ENCODE measurements at regions not wholly inside any gene's neighbourhood (a gene's known extent, or its start where the extent isn't known, plus 50 kb on each side); places are given as distances from the start of the nearest gene placed in this dataset.

DNA sequence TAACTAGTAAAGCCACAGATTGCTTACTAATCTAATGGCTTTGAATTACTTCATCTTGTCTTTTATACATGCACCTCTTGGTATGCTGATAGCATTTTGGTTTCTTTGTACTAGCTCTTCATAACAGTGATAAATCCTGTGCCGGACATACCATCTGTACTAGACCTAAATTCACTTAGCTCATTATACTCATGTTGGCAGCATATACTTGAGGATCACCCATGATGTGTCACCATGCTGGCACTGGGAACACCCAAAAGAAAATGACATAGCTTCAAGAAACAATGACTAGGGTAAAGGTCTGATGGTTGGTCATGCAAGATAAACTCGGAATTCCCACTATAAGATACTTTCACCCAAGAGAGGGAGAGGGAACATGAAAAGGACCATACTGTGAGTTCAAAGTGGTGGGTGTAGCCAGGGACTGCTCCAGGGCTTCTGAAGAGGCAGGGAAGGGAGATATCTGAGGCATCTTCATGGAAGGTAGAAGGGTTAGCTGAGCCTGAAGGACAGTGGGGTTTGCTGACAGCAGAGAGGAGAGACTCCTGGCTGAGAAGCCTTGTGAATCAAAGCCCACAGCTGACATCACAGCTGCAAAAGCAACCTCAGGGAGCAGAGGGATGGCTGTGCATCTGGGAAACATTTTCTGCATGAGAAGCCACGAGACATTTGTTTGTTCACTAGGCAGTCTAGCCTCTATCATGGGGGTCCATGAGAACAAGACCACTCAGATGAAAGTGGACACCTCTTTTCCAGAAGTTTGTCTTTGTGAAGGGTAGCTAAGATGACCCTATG is 314.2 kb downstream of the RAB28 start:
- H3K4me3 ChIP-seq (ENCODE audit: low read depth, low read length), result no peak overlapping the region
- DNase-seq (ENCODE audit: low read depth), result no peak
- TF ChIP-seq, protein P1, sequence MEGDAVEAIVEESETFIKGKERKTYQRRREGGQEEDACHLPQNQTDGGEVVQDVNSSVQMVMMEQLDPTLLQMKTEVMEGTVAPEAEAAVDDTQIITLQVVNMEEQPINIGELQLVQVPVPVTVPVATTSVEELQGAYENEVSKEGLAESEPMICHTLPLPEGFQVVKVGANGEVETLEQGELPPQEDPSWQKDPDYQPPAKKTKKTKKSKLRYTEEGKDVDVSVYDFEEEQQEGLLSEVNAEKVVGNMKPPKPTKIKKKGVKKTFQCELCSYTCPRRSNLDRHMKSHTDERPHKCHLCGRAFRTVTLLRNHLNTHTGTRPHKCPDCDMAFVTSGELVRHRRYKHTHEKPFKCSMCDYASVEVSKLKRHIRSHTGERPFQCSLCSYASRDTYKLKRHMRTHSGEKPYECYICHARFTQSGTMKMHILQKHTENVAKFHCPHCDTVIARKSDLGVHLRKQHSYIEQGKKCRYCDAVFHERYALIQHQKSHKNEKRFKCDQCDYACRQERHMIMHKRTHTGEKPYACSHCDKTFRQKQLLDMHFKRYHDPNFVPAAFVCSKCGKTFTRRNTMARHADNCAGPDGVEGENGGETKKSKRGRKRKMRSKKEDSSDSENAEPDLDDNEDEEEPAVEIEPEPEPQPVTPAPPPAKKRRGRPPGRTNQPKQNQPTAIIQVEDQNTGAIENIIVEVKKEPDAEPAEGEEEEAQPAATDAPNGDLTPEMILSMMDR (conservative IDR thresholded peaks at IDR 0.05; ENCODE audit: low read depth, low read length), result no peak

DNA sequence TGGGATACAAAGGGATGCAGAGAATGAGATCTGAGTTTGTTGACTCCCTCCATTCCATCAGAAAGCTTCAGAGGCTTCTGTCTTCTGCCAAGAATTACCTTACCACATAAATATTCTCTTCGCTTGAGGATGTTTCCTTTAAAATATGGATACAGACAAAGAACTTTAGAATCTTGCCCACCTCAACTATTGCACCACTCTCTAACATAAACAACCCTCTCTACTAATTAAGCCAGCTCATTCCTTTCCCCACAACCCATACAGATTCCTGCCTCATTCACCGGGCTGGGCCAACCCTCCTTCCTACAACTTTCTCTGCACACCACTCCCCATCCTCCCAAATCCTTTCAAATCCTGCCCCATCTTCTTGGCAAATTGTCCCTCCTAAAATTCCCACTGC is 315.8 kb downstream of the RAB28 start:
- no peak overlapping the region for H3K4me3 ChIP-seq (ENCODE audit: low read depth, low read length)
- no peak for DNase-seq (ENCODE audit: low read depth)
- TF ChIP-seq, protein P1 (conservative IDR thresholded peaks at IDR 0.05; ENCODE audit: low read depth, low read length), result no peak

DNA sequence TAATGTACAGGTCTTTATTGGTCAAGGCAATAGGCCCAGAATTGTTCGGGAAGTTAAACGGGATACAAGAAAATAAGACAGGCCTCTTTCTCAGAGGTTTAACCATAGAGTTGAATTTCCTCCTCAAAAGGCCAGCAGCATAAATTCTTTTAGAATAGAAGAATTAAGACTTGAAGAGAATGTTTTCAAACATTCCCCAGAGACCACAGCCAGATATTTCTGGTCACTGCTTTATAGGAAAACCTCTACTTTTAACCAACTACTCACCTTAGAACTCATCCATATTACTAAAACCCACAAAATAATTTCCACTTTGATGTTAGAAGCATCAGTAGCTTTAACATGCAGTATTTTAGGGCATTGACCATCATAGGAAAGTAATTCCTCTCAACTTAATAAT is 317.9 kb downstream of the RAB28 start:
- DNase-seq (ENCODE audit: low read depth), result no peak
- H3K4me3 ChIP-seq (ENCODE audit: low read depth, low read length), result no peak overlapping the region
- TF ChIP-seq, protein P1 (conservative IDR thresholded peaks at IDR 0.05; ENCODE audit: low read depth, low read length), result no peak

DNA sequence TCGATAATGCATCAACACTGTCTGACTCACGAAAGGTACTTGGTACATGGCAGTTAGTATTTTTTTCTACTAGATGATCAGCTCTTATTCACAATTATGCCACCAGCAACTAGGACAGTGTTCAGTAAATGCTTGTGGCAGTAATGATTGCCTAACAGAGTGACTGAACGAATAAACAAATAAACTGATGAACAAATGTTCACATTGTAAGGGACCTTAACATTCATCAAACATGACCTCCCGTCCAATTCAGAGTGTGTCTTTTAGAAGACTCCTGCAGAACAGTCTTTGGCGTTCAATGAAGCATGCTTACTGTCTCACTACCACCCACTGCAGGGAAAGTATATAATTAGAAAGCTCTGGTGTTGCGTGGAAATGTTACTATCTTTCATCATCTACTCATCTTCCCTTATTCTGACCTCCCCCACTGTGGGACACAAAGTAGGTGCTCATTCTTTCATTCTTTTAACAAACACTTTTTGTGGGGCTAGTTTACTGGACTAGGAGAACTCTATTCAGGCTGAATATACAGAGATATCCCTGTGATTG is 319.3 kb downstream of the RAB28 start:
- TF ChIP-seq, protein P1 (conservative IDR thresholded peaks at IDR 0.05; ENCODE audit: low read depth, low read length), result no peak
- no peak for DNase-seq (ENCODE audit: low read depth)
- H3K4me3 ChIP-seq (ENCODE audit: low read depth, low read length), result no peak overlapping the region

DNA sequence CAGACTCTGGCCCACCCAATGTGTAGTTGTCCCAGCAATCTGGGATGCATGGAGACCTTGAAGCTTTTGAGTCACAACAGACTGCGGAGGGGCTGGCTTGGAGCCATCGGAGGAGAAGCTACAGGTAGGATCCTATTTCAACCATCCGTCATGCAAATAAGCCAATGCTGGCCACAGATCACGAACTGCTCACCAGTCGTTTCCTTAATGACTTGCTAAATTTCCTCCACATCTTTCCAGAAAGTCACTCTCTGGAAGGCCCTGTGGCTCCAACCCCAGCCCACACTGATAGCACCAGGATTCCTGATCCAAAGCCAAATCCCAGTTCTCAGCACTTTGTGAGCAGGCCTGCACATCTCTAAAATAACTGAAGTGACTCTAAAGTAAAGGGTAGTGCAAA is 321.3 kb downstream of the RAB28 start:
- TF ChIP-seq, protein P1 (conservative IDR thresholded peaks at IDR 0.05; ENCODE audit: low read depth, low read length), result no peak
- no peak overlapping the region for H3K4me3 ChIP-seq (ENCODE audit: low read depth, low read length)
- no peak for DNase-seq (ENCODE audit: low read depth)

DNA sequence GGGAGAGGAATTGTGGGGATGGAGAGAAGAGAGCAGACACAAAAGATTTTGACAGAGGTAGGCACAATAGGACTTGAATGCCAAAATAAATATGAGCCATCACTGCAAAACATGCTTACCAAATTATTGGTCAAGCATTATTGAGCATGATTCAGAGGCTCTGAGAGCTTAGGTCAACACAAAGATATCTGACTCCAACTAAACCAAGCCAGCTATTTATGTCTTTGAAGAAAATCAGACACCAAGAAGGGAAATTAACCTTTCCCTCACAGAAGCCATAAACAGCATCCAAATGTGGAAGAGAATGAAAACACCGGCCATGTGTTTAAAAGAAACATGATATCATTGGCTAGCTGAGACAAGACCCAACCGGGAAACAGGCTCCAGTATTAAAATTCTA is 323.2 kb downstream of the RAB28 start:
- TF ChIP-seq, protein P1 (conservative IDR thresholded peaks at IDR 0.05; ENCODE audit: low read depth, low read length), result no peak
- no peak overlapping the region for H3K4me3 ChIP-seq (ENCODE audit: low read depth, low read length)
- peak; percentile 20 for DNase-seq (ENCODE audit: low read depth)
